GM12801 (cell line): ENCODE measurements at regions not wholly inside any gene's neighbourhood (a gene's known extent, or its start where the extent isn't known, plus 50 kb on each side); places are given as distances from the start of the nearest gene placed in this dataset.

Experiments
- TF ChIP-seq, protein P1 (sequence below): IDR thresholded peaks from one replicate; pipeline ENCODE4 v1.5.1; 2011; ENCODE audit warnings: control low read depth; ENCODE audit not compliant: insufficient read length; ENCODE audit errors: extremely low read depth

DNA sequence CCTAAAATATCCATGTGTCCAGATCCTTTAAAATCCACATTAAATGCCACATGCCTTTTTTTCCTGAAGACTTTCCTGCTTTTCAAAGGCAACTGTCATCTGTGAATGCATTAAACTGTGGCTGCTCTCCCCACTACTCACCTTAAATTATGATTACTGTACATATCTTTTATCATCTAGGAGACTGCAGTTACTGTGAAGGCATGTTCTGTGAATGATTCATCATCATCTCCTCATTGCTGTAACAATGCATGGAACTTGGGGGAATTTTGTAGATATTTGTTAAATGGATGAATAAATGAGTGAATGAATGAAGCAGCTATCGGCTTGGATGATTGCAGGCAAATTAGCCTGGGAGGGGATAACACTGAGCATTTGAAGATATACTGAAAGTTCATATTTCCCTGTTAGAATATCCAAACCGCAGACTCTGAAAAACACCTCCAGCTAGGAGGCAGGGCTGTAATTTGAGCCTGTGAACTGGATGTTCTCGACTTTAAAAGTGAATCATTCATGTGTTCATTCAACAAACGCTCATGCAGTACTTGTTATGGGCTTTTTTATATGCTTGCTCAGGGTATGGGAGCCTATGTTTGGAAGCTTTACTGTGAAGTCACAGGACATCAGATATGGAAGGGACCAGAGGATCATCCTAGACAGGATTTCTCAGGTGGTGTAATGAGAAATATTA, 519.2 kb downstream of the KIF4B start:
- TF ChIP-seq, protein P1, sequence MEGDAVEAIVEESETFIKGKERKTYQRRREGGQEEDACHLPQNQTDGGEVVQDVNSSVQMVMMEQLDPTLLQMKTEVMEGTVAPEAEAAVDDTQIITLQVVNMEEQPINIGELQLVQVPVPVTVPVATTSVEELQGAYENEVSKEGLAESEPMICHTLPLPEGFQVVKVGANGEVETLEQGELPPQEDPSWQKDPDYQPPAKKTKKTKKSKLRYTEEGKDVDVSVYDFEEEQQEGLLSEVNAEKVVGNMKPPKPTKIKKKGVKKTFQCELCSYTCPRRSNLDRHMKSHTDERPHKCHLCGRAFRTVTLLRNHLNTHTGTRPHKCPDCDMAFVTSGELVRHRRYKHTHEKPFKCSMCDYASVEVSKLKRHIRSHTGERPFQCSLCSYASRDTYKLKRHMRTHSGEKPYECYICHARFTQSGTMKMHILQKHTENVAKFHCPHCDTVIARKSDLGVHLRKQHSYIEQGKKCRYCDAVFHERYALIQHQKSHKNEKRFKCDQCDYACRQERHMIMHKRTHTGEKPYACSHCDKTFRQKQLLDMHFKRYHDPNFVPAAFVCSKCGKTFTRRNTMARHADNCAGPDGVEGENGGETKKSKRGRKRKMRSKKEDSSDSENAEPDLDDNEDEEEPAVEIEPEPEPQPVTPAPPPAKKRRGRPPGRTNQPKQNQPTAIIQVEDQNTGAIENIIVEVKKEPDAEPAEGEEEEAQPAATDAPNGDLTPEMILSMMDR, result no peak

DNA sequence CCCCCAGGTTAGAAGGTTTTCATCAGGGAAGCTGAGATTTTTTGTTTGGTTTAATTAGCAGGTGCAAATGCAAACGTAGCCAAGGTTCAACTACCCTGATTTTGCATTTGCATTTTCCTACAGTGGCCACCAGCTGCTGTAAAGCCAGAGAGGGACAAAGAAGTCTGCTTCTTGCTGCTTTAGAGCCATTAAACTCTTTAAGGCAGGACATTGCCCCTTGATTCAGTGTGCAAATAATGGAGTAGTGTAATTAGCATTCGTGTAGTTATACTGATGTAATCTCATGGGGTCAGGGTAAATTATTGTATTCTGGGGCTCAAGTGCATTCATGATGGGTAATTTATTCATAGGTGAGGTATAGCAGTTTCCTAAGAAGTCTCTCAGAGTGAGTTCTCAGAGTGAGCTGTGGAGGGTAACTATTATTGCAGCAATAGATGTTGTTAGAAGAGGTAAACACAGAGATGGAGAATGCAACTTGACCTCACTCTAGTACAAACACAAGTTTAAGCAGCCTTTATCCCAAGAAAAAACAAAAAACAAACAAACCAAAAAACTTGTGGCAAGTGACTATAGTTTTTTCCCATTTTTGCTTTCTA, 526.5 kb downstream of the KIF4B start:
- TF ChIP-seq, protein P1, result no peak

DNA sequence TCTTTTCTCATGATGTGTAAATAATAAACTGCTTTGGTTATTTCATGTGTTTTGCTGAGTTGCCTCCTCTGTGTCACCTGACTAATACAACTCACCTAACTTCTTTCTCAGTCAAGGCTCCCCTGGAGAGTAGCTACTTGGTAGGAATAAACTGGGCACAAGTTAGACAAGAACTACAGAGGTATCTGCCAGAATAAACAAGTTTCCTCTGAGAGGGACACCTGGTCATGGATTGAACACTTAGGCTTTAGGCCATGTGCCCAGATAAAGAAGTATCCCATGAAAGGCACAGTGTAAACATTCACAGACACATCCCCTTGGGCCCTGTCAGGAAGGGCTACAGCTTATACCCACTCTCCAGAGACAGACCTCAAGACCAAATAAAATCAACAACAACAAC, 532.5 kb downstream of the KIF4B start:
- TF ChIP-seq, protein P1, result no peak

DNA sequence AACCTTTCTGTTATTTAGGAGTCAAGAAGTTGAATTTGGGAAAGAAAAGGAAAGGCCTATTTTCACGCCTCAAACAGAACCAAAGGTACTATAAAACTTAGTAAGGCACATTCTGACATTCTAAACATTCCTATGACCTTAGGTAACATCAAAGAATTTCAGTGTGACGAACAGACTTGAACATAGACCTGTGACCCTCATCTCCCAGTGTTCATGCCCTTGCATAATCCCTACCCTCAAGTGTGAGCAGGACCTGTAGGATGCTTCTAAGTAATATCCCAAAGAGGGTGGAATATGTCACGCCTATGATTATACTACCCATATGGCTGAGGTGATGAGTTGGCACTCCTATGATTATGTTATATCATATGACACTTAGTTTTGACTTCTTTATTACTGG, 540.9 kb downstream of the KIF4B start:
- TF ChIP-seq, protein P1, result no peak

DNA sequence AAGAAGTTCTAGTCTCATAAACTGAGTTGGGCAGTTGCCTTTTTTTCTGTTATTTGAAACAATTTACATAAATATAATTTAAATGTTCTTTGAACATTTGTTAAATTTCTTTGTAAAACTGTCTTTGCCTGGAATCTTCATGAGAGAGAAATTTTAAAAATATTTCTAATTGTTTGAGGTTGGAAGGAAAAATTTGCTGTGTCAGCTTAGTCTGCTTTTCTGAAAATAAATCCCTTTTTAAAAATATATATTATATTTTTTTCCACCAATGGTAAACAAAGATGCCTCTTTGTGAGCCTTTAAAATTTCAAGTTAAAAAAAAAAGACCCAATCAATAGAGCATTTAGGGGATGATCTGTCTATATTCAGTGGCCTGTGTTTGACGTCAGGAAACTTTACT, 542.7 kb downstream of the KIF4B start:
- TF ChIP-seq, protein P1, result no peak

DNA sequence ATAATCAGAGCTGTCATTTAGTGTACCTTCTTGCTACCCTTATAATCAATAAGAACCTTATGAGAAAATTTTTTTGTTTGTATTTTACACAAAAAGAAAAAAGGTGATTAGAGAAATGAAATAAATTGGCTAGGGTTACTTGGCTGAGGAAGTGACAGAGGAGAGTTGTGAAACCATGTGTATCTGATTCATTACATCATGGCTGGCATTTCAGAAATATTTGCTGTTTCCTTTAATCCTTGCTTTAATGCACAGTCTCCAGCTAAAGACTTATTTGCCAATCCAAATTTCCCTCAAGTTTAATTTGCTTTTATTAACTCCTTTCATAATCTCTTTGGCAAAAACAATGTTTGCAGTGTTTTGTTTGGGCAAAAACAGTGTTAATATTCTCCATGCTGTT, 543.1 kb downstream of the KIF4B start:
- TF ChIP-seq, protein P1, result no peak

DNA sequence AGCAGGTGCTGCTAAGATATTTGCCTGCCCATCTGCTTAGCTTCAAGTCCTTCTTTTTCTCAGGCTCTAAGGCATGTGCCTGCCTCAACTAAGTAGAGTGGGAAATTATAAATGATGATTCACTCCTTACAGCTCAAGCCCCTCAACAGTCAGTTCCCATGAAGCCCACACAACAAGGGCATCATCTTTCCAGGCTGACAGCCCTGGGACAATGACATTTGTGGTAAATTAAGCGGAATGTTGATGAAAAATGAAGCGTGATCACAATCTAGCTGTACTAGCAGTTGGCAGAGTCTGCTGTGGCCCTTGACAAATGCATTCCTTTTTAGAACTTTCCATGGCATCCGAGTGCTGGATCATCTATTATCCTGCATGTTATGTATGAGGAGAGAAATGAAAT, 548.6 kb downstream of the KIF4B start:
- TF ChIP-seq, protein P1, result no peak
